Left ventricle myocardium inferior (tissue), 1 donor: ENCODE measurements at regions not wholly inside any gene's neighbourhood (a gene's known extent, or its start where the extent isn't known, plus 50 kb on each side); places are given as distances from the start of the nearest gene placed in this dataset.

Source experiments
- DNase-seq: peaks from one replicate; pipeline ENCODE4 v3.0.0-alpha.2; 2020
- H3K27ac ChIP-seq: fragments of 200-600 bp; replicated peaks from 2 replicates; pipeline ENCODE4 v1.8.0; 2021
- H3K27me3 ChIP-seq: fragments of 200-600 bp; 2 replicates; pipeline ENCODE4 v1.8.0; 2021; ENCODE audit warnings: low read depth
- H3K36me3 ChIP-seq: fragments of 200-600 bp; 2 replicates; pipeline ENCODE4 v1.8.0; 2021
- H3K4me1 ChIP-seq: fragments of 200-600 bp; 2 replicates; pipeline ENCODE4 v1.8.0; 2021
- H3K4me3 ChIP-seq: fragments of 200-600 bp; 2 replicates; pipeline ENCODE4 v1.8.0; 2021; ENCODE audit warnings: mild to moderate bottlenecking, moderate library complexity
- H3K9me3 ChIP-seq: fragments of 200-600 bp; replicated peaks from 2 replicates; pipeline ENCODE4 v1.8.0; 2021
- intact Hi-C: fragments of 100-400 bp; cut with micrococcal nuclease; formaldehyde crosslinking; loops from one replicate; pipeline ENCODE4 v1.11.0; 2022
- TF ChIP-seq, protein P1 (sequence below): fragments of 200-600 bp; IDR thresholded peaks from 2 replicates; pipeline ENCODE4 v1.8.0; 2021; ENCODE audit warnings: antibody characterized with exemption, mild to moderate bottlenecking, borderline replicate concordance
- donor health status: DM: no; HTN: yes; CAD: no; lungs with severe emphysema.

- H3K4me3 ChIP-seq, result no peak overlapping the region
- no peaks in the 10 kb centered on the region for H3K27me3 ChIP-seq
- H3K27ac ChIP-seq, result no peak overlapping the region
- intact Hi-C loops, result no loop called here
- H3K36me3 ChIP-seq, result no peaks in the 10 kb centered on the region
- TF ChIP-seq, protein P1, sequence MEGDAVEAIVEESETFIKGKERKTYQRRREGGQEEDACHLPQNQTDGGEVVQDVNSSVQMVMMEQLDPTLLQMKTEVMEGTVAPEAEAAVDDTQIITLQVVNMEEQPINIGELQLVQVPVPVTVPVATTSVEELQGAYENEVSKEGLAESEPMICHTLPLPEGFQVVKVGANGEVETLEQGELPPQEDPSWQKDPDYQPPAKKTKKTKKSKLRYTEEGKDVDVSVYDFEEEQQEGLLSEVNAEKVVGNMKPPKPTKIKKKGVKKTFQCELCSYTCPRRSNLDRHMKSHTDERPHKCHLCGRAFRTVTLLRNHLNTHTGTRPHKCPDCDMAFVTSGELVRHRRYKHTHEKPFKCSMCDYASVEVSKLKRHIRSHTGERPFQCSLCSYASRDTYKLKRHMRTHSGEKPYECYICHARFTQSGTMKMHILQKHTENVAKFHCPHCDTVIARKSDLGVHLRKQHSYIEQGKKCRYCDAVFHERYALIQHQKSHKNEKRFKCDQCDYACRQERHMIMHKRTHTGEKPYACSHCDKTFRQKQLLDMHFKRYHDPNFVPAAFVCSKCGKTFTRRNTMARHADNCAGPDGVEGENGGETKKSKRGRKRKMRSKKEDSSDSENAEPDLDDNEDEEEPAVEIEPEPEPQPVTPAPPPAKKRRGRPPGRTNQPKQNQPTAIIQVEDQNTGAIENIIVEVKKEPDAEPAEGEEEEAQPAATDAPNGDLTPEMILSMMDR, result no peak
- DNase-seq, result no peak
- no peaks in the 10 kb centered on the region for H3K4me1 ChIP-seq
- no peaks in the 10 kb centered on the region for H3K9me3 ChIP-seq
Observed at GRCh38 chr7:106968160-106968559, 76.3 kb upstream of the PRKAR2B start.

DNA sequence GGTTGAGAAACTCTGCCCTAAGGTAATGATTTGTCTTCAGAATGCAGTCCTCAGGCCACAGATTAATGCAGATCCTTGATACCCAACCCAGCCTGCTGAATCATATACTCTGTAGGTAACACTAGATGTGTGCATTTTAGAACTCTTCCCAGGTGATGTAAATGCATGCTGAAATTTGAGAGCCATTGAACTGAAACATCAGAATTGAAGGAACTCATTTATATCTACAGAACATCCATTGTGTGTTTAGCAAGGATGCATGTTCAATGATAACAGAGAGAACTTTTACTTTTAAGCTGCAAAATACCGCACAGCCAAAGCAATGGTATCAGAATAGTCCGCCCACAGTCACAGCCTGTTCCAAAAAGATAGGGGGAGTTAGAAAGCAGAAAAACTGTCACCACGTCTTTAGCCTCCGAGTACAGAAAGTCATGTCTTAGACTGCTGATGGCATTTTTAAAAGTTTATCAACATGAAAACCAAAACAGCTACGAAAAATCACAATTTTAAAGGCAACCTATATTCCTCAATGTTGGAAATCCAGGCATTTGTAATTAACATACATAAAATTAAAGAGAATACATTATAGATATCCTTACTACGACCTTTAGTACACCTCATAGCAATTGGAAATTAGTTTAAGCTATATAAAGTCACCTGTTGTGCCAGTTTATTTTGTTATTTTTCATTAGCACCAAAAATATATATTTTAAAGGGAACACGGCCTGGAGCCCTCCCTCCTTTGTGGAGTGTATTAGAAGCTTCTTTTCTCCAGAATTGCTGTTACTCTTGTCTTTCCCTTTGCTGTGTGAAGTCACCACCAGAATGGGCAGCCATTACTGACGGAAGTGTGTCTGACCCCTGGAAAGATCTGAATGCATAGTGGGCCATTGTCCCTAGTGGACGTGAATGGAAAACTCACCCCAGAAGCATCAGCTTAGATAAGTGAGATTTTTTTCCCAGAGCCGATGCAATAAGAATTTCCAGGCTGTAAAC is 65.8 kb upstream of the PRKAR2B start:
- no peak overlapping the region for H3K4me3 ChIP-seq
- TF ChIP-seq, protein P1, result no peak
- no peaks in the 10 kb centered on the region for H3K9me3 ChIP-seq
- no peak for DNase-seq
- H3K27ac ChIP-seq, result peak overlapping the region; percentile 27
- H3K36me3 ChIP-seq, result no peaks in the 10 kb centered on the region
- H3K4me1 ChIP-seq, result peaks cover 20% of the 10 kb centered on the region
- intact Hi-C loops, result no loop called here
- H3K27me3 ChIP-seq, result no peaks in the 10 kb centered on the region

DNA sequence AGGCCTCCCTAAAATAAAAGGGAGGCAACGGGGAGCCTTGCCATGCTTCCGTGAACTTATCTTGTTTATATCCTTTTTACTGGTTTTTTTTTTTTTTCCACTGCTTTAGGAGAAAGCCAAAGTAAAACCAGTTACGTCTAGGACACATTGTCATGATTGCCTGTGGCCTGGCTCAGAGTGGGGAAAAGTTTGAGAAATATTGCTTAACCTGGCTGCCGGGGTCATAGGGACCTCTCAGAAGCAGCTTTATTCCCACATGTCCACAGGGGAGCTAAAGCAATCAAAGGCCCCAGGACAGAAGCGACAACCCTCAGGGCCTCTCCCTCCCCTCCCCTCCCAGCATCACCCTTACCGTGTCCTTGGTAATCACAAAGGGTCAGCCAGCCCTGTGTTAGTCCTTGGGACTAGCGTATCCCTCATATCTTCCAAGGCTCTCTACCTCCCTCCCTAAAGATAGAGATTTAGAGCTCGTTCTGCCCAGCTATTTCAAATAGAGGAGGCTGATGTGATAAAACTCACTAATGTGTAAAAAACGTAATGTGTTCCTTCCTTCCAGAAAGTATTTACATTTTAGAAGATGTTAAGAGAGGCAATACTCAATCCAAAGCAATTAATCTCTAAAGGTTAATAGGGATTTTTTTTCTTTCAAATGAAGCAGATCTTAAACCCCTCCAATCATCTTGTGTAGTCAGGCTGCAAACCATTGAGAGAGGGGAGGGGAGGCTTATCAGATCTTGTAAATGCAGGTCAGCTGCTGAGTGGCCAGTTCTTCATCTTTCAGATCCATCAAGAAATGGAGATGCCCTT is 64.8 kb upstream of the PRKAR2B start:
- Histone ChIP-seq H3K9me3 (no peaks in the 10 kb centered on the region), H3K27ac (no peak overlapping the region), H3K4me3 (no peak overlapping the region), H3K27me3 (no peaks in the 10 kb centered on the region), H3K36me3 (no peaks in the 10 kb centered on the region), H3K4me1 (peaks cover 20% of the 10 kb centered on the region)
- TF ChIP-seq, protein P1, result no peak
- intact Hi-C loops, result no loop called here
- DNase-seq, result no peak

GRCh38 chr7:106980358-106980685 is 64.2 kb upstream of the PRKAR2B start:
- Histone ChIP-seq H3K27me3 (no peaks in the 10 kb centered on the region), H3K36me3 (no peaks in the 10 kb centered on the region), H3K9me3 (no peaks in the 10 kb centered on the region), H3K4me1 (peaks cover 20% of the 10 kb centered on the region), H3K4me3 (no peak overlapping the region), H3K27ac (no peak overlapping the region)
- TF ChIP-seq, protein P1, result no peak
- intact Hi-C loops, result no loop called here
- no peak for DNase-seq

- no peaks in the 10 kb centered on the region for H3K36me3 ChIP-seq
- H3K27me3 ChIP-seq, result no peaks in the 10 kb centered on the region
- H3K4me1 ChIP-seq, result peaks cover 20% of the 10 kb centered on the region
- TF ChIP-seq, protein P1, result no peak
- H3K9me3 ChIP-seq, result no peaks in the 10 kb centered on the region
- H3K27ac ChIP-seq, result no peak overlapping the region
- intact Hi-C loops, result no loop called here
- no peak for DNase-seq
- H3K4me3 ChIP-seq, result no peak overlapping the region
Observed at GRCh38 chr7:106982415-106982814, 62.1 kb upstream of the PRKAR2B start.
